Central memory CD8-positive, alpha-beta T cell (primary cell): ENCODE measurements at regions not wholly inside any gene's neighbourhood (a gene's known extent, or its start where the extent isn't known, plus 50 kb on each side); places are given as distances from the start of the nearest gene placed in this dataset.
"Not testable (repeated sequence)": the region's sequence is repeated elsewhere in the genome, so short reads cannot be mapped to it uniquely, and the experiment has no call there.

Experiments used
- ATAC-seq: fragments of 150-1000 bp; cut with Tn5 transposase; replicated peaks from 2 replicates; pipeline ENCODE4 v1.10.0; 2022; ENCODE audit warnings: mild to moderate bottlenecking, moderate FRiP score, moderate number of reproducible peaks; ENCODE audit not compliant: poor library complexity, severe bottlenecking; ENCODE audit errors: extremely low read depth
- DNase-seq, 2 donors: peaks; one replicate each; pipeline ENCODE4 v3.0.0; 2021; ENCODE audit warnings: low spot score in 2 of 2
- H3K27ac Mint-ChIP-seq: one replicate; pipeline ENCODE4 v1.8.0; 2022; ENCODE audit warnings: low read depth, mild to moderate bottlenecking, moderate library complexity, mixed read lengths
- H3K27me3 Mint-ChIP-seq: one replicate; pipeline ENCODE4 v1.8.0; 2022; ENCODE audit warnings: mixed read lengths
- H3K36me3 Mint-ChIP-seq: one replicate; pipeline ENCODE4 v1.8.0; 2022; ENCODE audit warnings: mild to moderate bottlenecking, moderate library complexity, mixed read lengths; ENCODE audit not compliant: insufficient read depth
- H3K4me1 Mint-ChIP-seq: one replicate; pipeline ENCODE4 v1.8.0; 2022; ENCODE audit warnings: mixed read lengths
- H3K4me3 Mint-ChIP-seq: one replicate; pipeline ENCODE4 v1.8.0; 2022; ENCODE audit warnings: mild to moderate bottlenecking, moderate library complexity, mixed read lengths
- H3K9me3 Mint-ChIP-seq: one replicate; pipeline ENCODE4 v1.8.0; 2022; ENCODE audit warnings: mixed read lengths

GRCh38 chr6:137975188-137975940 is 108.3 kb downstream of the TNFAIP3 start:
- H3K27ac Mint-ChIP-seq, result peak overlapping the region; percentile 93
- no peaks in the 10 kb centered on the region for H3K27me3 Mint-ChIP-seq
- peaks cover 6% of the 10 kb centered on the region for H3K36me3 Mint-ChIP-seq
- peaks cover 57% of the 10 kb centered on the region for H3K4me1 Mint-ChIP-seq
- ATAC-seq, result peak; percentile 94
- no peaks in the 10 kb centered on the region for H3K9me3 Mint-ChIP-seq
- H3K4me3 Mint-ChIP-seq, result peak overlapping the region; percentile 71
- peak in 1 of 2 donors; percentile 29 for DNase-seq

GRCh38 chr6:137976430-137976829 is 109.4 kb downstream of the TNFAIP3 start:
- peaks cover 6% of the 10 kb centered on the region for H3K36me3 Mint-ChIP-seq
- peak overlapping the region; percentile 93 for H3K27ac Mint-ChIP-seq
- no peak for DNase-seq
- peak overlapping the region; percentile 21 for H3K4me3 Mint-ChIP-seq
- peaks cover 52% of the 10 kb centered on the region for H3K4me1 Mint-ChIP-seq
- no peaks in the 10 kb centered on the region for H3K9me3 Mint-ChIP-seq
- H3K27me3 Mint-ChIP-seq, result no peaks in the 10 kb centered on the region
- ATAC-seq, result no peak

- Mint-ChIP-seq H3K4me1 (peaks cover 45% of the 10 kb centered on the region), H3K27ac (peak overlapping the region; percentile 93), H3K27me3 (no peaks in the 10 kb centered on the region), H3K9me3 (no peaks in the 10 kb centered on the region), H3K36me3 (peaks cover 6% of the 10 kb centered on the region), H3K4me3 (no peak overlapping the region)
- no peak for DNase-seq
- no peak for ATAC-seq
Measured at GRCh38 chr6:137977206-137977605, 110.1 kb downstream of the TNFAIP3 start.

GRCh38 chr6:137977814-137978213 is 110.8 kb downstream of the TNFAIP3 start:
- Mint-ChIP-seq H3K4me1 (peaks cover 44% of the 10 kb centered on the region), H3K4me3 (no peak overlapping the region), H3K9me3 (no peaks in the 10 kb centered on the region), H3K27me3 (no peaks in the 10 kb centered on the region), H3K36me3 (peaks cover 7% of the 10 kb centered on the region), H3K27ac (peak overlapping the region; percentile 24)
- ATAC-seq, result no peak
- DNase-seq, result no peak

- Mint-ChIP-seq H3K27ac (peak overlapping the region; percentile 24), H3K36me3 (peaks cover 7% of the 10 kb centered on the region), H3K27me3 (no peaks in the 10 kb centered on the region), H3K4me1 (peaks cover 45% of the 10 kb centered on the region), H3K4me3 (no peak overlapping the region), H3K9me3 (no peaks in the 10 kb centered on the region)
- DNase-seq (no peak), ATAC-seq (no peak)
Measured at GRCh38 chr6:137978252-137978896, 111.3 kb downstream of the TNFAIP3 start.

GRCh38 chr6:137979263-137979662 is 112.2 kb downstream of the TNFAIP3 start:
- not testable (repeated sequence) for H3K9me3 Mint-ChIP-seq, H3K4me3 Mint-ChIP-seq, H3K36me3 Mint-ChIP-seq, H3K27me3 Mint-ChIP-seq, DNase-seq, H3K27ac Mint-ChIP-seq, ATAC-seq
- H3K4me1 Mint-ChIP-seq, result peaks cover 39% of the 10 kb centered on the region

GRCh38 chr6:137980777-137981176 is 113.7 kb downstream of the TNFAIP3 start:
- Mint-ChIP-seq H3K9me3 (no peaks in the 10 kb centered on the region), H3K4me3 (no peak overlapping the region), H3K4me1 (peaks cover 24% of the 10 kb centered on the region), H3K27me3 (no peaks in the 10 kb centered on the region), H3K27ac (no peak overlapping the region), H3K36me3 (peaks cover 3% of the 10 kb centered on the region)
- ATAC-seq, result no peak
- no peak for DNase-seq

GRCh38 chr6:137981758-137982157 is 114.7 kb downstream of the TNFAIP3 start:
- Mint-ChIP-seq H3K9me3 (no peaks in the 10 kb centered on the region), H3K27me3 (no peaks in the 10 kb centered on the region), H3K4me1 (peaks cover 15% of the 10 kb centered on the region), H3K4me3 (no peak overlapping the region), H3K27ac (no peak overlapping the region), H3K36me3 (peaks cover 2% of the 10 kb centered on the region)
- no peak for DNase-seq
- ATAC-seq, result no peak

- Mint-ChIP-seq H3K27me3 (peaks cover 7% of the 10 kb centered on the region), H3K27ac (no peak overlapping the region), H3K4me1 (peaks cover 12% of the 10 kb centered on the region), H3K36me3 (peaks cover 2% of the 10 kb centered on the region), H3K4me3 (peak overlapping the region; percentile 26), H3K9me3 (no peaks in the 10 kb centered on the region)
- DNase-seq, result peak in 1 of 2 donors; percentile 30
- peak; percentile 84 for ATAC-seq
Measured at GRCh38 chr6:137982418-137983189, 115.5 kb downstream of the TNFAIP3 start.

- ATAC-seq (no peak), DNase-seq (no peak)
- peaks cover 2% of the 10 kb centered on the region for H3K36me3 Mint-ChIP-seq
- H3K4me1 Mint-ChIP-seq, result peaks cover 8% of the 10 kb centered on the region
- H3K27ac Mint-ChIP-seq, result no peak overlapping the region
- H3K4me3 Mint-ChIP-seq, result no peak overlapping the region
- H3K27me3 Mint-ChIP-seq, result peaks cover 13% of the 10 kb centered on the region
- H3K9me3 Mint-ChIP-seq, result no peaks in the 10 kb centered on the region
Measured at GRCh38 chr6:137983269-137983668, 116.2 kb downstream of the TNFAIP3 start.

GRCh38 chr6:137989664-137990063 is 117.6 kb downstream of the PERP start:
- no peak for DNase-seq
- peaks cover 23% of the 10 kb centered on the region for H3K27me3 Mint-ChIP-seq

GRCh38 chr6:137995371-137995770 is 111.8 kb downstream of the PERP start:
- Mint-ChIP-seq H3K9me3 (peaks cover 5% of the 10 kb centered on the region), H3K4me1 (no peaks in the 10 kb centered on the region), H3K36me3 (peaks cover 1% of the 10 kb centered on the region), H3K27ac (no peak overlapping the region), H3K4me3 (no peak overlapping the region), H3K27me3 (no peaks in the 10 kb centered on the region)
- DNase-seq (no peak), ATAC-seq (no peak)

More at GRCh38 chr6:137989664-137990063, 117.6 kb downstream of the PERP start:
- Mint-ChIP-seq H3K4me1 (no peaks in the 10 kb centered on the region), H3K27ac (no peak overlapping the region), H3K36me3 (no peaks in the 10 kb centered on the region), H3K9me3 (no peaks in the 10 kb centered on the region), H3K4me3 (no peak overlapping the region)
- ATAC-seq, result no peak
